ENCODE measurements at regions not wholly inside any gene's neighbourhood (a gene's known extent, or its start where the extent isn't known, plus 50 kb on each side); places are given as distances from the start of the nearest gene placed in this dataset.

DNA sequence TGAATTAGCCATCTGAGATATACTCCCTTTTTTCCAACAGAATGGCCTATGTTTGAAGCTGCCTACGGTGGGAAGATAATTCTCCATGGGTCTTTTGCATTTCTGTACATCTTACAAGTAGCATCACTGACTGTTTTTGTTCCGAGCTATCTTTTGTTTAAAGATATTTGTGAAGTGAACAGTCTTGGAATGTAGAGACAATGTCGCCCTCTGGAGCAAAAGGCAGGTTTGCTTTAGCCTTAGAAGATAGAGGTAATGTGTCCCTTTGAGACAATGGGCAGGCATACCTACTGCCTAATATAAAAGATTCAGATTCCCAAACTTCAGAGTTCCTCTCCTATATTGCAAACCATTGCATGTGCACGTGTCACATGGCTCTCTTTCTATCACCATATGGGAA is 347.8 kb upstream of the CNR1 start:
- TF ChIP-seq POLR2A (IDR thresholded peaks at IDR 0.05): no peak
- TF ChIP-seq, protein P1, sequence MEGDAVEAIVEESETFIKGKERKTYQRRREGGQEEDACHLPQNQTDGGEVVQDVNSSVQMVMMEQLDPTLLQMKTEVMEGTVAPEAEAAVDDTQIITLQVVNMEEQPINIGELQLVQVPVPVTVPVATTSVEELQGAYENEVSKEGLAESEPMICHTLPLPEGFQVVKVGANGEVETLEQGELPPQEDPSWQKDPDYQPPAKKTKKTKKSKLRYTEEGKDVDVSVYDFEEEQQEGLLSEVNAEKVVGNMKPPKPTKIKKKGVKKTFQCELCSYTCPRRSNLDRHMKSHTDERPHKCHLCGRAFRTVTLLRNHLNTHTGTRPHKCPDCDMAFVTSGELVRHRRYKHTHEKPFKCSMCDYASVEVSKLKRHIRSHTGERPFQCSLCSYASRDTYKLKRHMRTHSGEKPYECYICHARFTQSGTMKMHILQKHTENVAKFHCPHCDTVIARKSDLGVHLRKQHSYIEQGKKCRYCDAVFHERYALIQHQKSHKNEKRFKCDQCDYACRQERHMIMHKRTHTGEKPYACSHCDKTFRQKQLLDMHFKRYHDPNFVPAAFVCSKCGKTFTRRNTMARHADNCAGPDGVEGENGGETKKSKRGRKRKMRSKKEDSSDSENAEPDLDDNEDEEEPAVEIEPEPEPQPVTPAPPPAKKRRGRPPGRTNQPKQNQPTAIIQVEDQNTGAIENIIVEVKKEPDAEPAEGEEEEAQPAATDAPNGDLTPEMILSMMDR (IDR thresholded peaks at IDR 0.05 in 4 of 5, conservative IDR thresholded peaks at IDR 0.05 in 1 of 5): no peak

Measured in gastrocnemius medialis (tissue), 4 donors.